SK-N-SH treated with all-trans-retinoic acid at 6 μM for 48 hours (cell line): ENCODE measurements at regions not wholly inside any gene's neighbourhood (a gene's known extent, or its start where the extent isn't known, plus 50 kb on each side); places are given as distances from the start of the nearest gene placed in this dataset.

Experiments
- ATAC-seq: fragments of 200-7000 bp; cut with Tn5 transposase; 3 replicates; pipeline ENCODE4 v1.9.1; 2020; ENCODE audit warnings: mild to moderate bottlenecking, moderate library complexity
- ARNTL ChIP-seq: fragments of 450-650 bp; formaldehyde crosslinking; IDR thresholded peaks from 2 replicates; pipeline ENCODE4 v1.5.0; 2020; ENCODE audit warnings: low read depth, mild to moderate bottlenecking, moderate library complexity, borderline replicate concordance
- BACH2 ChIP-seq: fragments of 250-450 bp; sonication (Bioruptor Pico); IDR thresholded peaks from 2 replicates; pipeline ENCODE4 v1.9.0; 2021; ENCODE audit warnings: mild to moderate bottlenecking, borderline replicate concordance
- CSDC2 ChIP-seq: fragments of 250-450 bp; sonication (Bioruptor Pico); IDR thresholded peaks from 2 replicates; pipeline ENCODE4 v1.5.0; 2020; ENCODE audit warnings: mild to moderate bottlenecking, moderate library complexity
- CSRNP3 ChIP-seq: fragments of 250-450 bp; sonication (Bioruptor Pico); IDR thresholded peaks from 2 replicates; pipeline ENCODE4 v1.5.1; 2021; ENCODE audit warnings: mild to moderate bottlenecking, moderate library complexity
- ESRRG ChIP-seq: fragments of 250-450 bp; sonication (Bioruptor Pico); IDR thresholded peaks from 2 replicates; pipeline ENCODE4 v1.6.1; 2021; ENCODE audit warnings: mild to moderate bottlenecking
- GLIS3 ChIP-seq: fragments of 250-450 bp; sonication (Bioruptor Pico); IDR thresholded peaks from 2 replicates; pipeline ENCODE4 v1.5.0; 2020; ENCODE audit warnings: mild to moderate bottlenecking, moderate library complexity
- ISL1 ChIP-seq: fragments of 250-450 bp; sonication (Bioruptor Pico); IDR thresholded peaks from 2 replicates; pipeline ENCODE4 v2.1.2; 2022; ENCODE audit warnings: mild to moderate bottlenecking, moderate library complexity
- OSR1 ChIP-seq: fragments of 250-450 bp; sonication (Bioruptor Pico); IDR thresholded peaks from 2 replicates; pipeline ENCODE4 v1.8.0; 2022; ENCODE audit warnings: moderate library complexity, mild to moderate bottlenecking, inconsistent platforms
- PATZ1 ChIP-seq: fragments of 250-450 bp; sonication (Bioruptor Pico); IDR thresholded peaks from 2 replicates; pipeline ENCODE4 v1.8.0; 2020; ENCODE audit warnings: mild to moderate bottlenecking, moderate library complexity, borderline replicate concordance
- PPARA ChIP-seq: fragments of 250-450 bp; sonication (Bioruptor Pico); IDR thresholded peaks from 2 replicates; pipeline ENCODE4 v1.5.0; 2020; ENCODE audit warnings: mild to moderate bottlenecking, borderline replicate concordance
- RARB ChIP-seq: fragments of 250-450 bp; sonication (Bioruptor Pico); IDR thresholded peaks from 2 replicates; pipeline ENCODE4 v1.8.0; 2021; ENCODE audit warnings: mild to moderate bottlenecking, moderate library complexity
- SNAI2 ChIP-seq: fragments of 250-450 bp; sonication (Bioruptor Pico); IDR thresholded peaks from 2 replicates; pipeline ENCODE4 v1.5.0; 2020; ENCODE audit warnings: mild to moderate bottlenecking, moderate library complexity
- TCF4 ChIP-seq: fragments of 250-450 bp; sonication (Bioruptor Pico); IDR thresholded peaks from 2 replicates; pipeline ENCODE4 v1.8.0; 2021; ENCODE audit warnings: mild to moderate bottlenecking, moderate library complexity, borderline replicate concordance
- TOX ChIP-seq: fragments of 250-450 bp; sonication (Bioruptor Pico); IDR thresholded peaks from 2 replicates; pipeline ENCODE4 v1.8.0; 2021; ENCODE audit warnings: mild to moderate bottlenecking, moderate library complexity, borderline replicate concordance
- ZC3H10 ChIP-seq: fragments of 250-450 bp; sonication (Bioruptor Pico); IDR thresholded peaks from 2 replicates; pipeline ENCODE4 v1.5.1; 2021; ENCODE audit warnings: mild to moderate bottlenecking, moderate library complexity
- ZFP3 ChIP-seq: fragments of 250-450 bp; sonication (Bioruptor Pico); IDR thresholded peaks from 2 replicates; pipeline ENCODE4 v1.5.0; 2020; ENCODE audit warnings: mild to moderate bottlenecking, moderate library complexity
- ZNF565 ChIP-seq: fragments of 450-650 bp; formaldehyde crosslinking; conservative IDR thresholded peaks from 2 replicates; pipeline ENCODE4 v1.5.0; 2020; ENCODE audit warnings: low read depth, mild to moderate bottlenecking, moderate library complexity
- ZNF70 ChIP-seq: fragments of 450-650 bp; formaldehyde crosslinking; IDR thresholded peaks from 2 replicates; pipeline ENCODE4 v1.5.0; 2020; ENCODE audit warnings: mild to moderate bottlenecking, moderate library complexity
- ZNF8 ChIP-seq: fragments of 450-650 bp; formaldehyde crosslinking; IDR thresholded peaks from 2 replicates; pipeline ENCODE4 v1.5.0; 2020; ENCODE audit warnings: mild to moderate bottlenecking, moderate library complexity
- TF ChIP-seq, protein P1 (sequence below): fragments of 250-450 bp; sonication (Bioruptor Pico); IDR thresholded peaks from 2 replicates; pipeline ENCODE4 v1.5.0; 2020; ENCODE audit warnings: mild to moderate bottlenecking, moderate library complexity
- TF ChIP-seq, protein P2 (sequence below): fragments of 250-450 bp; sonication (Bioruptor Pico); IDR thresholded peaks from 2 replicates; pipeline ENCODE4 v1.8.0; 2021; ENCODE audit warnings: low read depth, mild to moderate bottlenecking, moderate library complexity, borderline replicate concordance
- TF ChIP-seq, protein P3 (sequence below): fragments of 250-450 bp; sonication (Bioruptor Pico); IDR thresholded peaks from 2 replicates; pipeline ENCODE4 v1.5.1; 2020; ENCODE audit warnings: low read depth, mild to moderate bottlenecking, moderate library complexity

DNA sequence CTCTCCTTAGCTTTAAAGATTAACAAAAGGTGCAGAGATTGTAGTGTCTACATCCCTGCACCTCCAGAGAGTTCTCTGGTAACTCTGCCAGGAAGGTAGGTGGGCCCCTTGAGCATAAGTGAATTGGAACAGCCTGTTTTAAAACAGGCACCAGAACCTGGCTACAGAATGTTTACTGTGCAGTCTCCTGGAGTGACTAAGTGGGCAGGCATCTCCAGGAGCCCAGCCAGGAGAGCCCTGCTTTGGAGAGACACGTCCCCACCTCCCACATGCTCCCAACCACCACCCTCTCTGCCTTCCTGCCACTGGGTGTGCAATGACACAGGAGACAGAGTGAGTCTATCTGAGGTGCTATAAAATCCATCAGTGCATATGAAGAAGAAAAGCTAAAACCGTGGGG is 110.3 kb upstream of the EYA4 start:
- peak; percentile 89 for ATAC-seq
- TF ChIP-seq PPARA = no peak
- TF ChIP-seq ZNF8 (CRISPR knock-in tag) = no peak
- TF ChIP-seq OSR1 (CRISPR knock-in tag) = no peak

DNA sequence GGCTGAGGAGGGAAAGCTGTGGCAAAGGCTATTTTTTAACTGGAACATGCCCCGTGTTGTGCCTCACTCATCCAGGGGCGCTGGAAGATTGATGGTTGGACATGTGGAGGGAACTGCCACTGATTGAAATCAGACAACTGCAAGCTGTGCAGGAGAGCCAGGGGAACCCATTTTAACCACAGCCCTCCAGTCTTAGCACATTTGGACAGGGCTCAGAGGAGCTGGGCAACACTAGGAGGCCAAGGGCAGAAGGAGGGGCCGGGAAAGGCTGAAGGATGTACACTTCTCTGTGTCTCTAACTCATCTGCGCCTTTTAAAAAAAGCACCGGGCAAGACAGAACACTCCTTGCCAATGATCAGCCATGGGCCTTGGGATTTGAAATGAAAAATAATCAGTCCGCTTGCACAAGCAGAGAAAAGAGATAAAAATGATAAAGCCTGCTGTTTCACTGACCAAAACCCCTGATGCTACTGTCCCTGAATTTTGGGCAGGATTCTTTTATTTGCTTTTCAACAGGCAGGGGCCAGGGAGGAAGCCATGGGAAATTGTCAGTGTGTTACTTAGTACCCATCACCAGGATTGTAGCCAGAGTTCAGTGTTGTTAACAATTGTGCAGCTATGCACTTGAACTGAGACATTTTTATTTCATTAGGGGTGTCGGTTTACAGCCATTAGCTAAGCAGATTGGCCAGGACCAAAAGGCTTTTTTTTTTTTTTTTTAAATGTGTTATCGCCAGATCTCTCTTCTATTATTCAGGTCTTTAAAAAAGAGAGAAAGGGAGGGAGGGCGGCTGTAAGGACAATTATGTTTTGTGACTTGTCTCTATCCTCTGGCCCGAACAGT is 109.3 kb upstream of the EYA4 start:
- peak; percentile 82 for ATAC-seq
- TF ChIP-seq CSDC2 (CRISPR knock-in tag) = no peak
- TF ChIP-seq, protein P1, sequence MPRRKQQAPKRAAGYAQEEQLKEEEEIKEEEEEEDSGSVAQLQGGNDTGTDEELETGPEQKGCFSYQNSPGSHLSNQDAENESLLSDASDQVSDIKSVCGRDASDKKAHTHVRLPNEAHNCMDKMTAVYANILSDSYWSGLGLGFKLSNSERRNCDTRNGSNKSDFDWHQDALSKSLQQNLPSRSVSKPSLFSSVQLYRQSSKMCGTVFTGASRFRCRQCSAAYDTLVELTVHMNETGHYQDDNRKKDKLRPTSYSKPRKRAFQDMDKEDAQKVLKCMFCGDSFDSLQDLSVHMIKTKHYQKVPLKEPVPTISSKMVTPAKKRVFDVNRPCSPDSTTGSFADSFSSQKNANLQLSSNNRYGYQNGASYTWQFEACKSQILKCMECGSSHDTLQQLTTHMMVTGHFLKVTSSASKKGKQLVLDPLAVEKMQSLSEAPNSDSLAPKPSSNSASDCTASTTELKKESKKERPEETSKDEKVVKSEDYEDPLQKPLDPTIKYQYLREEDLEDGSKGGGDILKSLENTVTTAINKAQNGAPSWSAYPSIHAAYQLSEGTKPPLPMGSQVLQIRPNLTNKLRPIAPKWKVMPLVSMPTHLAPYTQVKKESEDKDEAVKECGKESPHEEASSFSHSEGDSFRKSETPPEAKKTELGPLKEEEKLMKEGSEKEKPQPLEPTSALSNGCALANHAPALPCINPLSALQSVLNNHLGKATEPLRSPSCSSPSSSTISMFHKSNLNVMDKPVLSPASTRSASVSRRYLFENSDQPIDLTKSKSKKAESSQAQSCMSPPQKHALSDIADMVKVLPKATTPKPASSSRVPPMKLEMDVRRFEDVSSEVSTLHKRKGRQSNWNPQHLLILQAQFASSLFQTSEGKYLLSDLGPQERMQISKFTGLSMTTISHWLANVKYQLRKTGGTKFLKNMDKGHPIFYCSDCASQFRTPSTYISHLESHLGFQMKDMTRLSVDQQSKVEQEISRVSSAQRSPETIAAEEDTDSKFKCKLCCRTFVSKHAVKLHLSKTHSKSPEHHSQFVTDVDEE (CRISPR knock-in tag) = no peak
- no peak for TF ChIP-seq ZFP3 (CRISPR knock-in tag)
- TF ChIP-seq SNAI2 (CRISPR knock-in tag) = no peak
- TF ChIP-seq TCF4 (CRISPR knock-in tag) = no peak
- no peak for TF ChIP-seq CSRNP3 (CRISPR knock-in tag)
- no peak for TF ChIP-seq RARB (CRISPR knock-in tag)
- no peak for TF ChIP-seq ISL1
- TF ChIP-seq OSR1 (CRISPR knock-in tag) = no peak
- TF ChIP-seq TOX = no peak
- no peak for TF ChIP-seq ESRRG (CRISPR knock-in tag)
- TF ChIP-seq ARNTL (CRISPR knock-in tag) = no peak
- no peak for TF ChIP-seq ZC3H10 (CRISPR knock-in tag)
- no peak for TF ChIP-seq ZNF8 (CRISPR knock-in tag)
- TF ChIP-seq ZNF565 = no peak

GRCh38 chr6:133132466-133132971 is 108.6 kb upstream of the EYA4 start:
- TF ChIP-seq PPARA = no peak
- no peak for TF ChIP-seq OSR1 (CRISPR knock-in tag)
- TF ChIP-seq RARB (CRISPR knock-in tag) = no peak
- TF ChIP-seq SNAI2 (CRISPR knock-in tag) = no peak
- no peak for TF ChIP-seq CSRNP3 (CRISPR knock-in tag)
- TF ChIP-seq GLIS3 (CRISPR knock-in tag) = no peak
- TF ChIP-seq, protein P2, sequence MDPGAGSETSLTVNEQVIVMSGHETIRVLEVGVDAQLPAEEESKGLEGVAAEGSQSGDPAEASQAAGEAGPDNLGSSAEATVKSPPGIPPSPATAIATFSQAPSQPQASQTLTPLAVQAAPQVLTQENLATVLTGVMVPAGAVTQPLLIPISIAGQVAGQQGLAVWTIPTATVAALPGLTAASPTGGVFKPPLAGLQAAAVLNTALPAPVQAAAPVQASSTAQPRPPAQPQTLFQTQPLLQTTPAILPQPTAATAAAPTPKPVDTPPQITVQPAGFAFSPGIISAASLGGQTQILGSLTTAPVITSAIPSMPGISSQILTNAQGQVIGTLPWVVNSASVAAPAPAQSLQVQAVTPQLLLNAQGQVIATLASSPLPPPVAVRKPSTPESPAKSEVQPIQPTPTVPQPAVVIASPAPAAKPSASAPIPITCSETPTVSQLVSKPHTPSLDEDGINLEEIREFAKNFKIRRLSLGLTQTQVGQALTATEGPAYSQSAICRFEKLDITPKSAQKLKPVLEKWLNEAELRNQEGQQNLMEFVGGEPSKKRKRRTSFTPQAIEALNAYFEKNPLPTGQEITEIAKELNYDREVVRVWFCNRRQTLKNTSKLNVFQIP (CRISPR knock-in tag) = no peak
- no peak for TF ChIP-seq TOX
- no peak for TF ChIP-seq ARNTL (CRISPR knock-in tag)
- TF ChIP-seq, protein P3, sequence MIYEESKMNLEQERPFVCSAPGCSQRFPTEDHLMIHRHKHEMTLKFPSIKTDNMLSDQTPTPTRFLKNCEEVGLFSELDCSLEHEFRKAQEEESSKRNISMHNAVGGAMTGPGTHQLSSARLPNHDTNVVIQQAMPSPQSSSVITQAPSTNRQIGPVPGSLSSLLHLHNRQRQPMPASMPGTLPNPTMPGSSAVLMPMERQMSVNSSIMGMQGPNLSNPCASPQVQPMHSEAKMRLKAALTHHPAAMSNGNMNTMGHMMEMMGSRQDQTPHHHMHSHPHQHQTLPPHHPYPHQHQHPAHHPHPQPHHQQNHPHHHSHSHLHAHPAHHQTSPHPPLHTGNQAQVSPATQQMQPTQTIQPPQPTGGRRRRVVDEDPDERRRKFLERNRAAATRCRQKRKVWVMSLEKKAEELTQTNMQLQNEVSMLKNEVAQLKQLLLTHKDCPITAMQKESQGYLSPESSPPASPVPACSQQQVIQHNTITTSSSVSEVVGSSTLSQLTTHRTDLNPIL = no peak
- TF ChIP-seq ZNF70 (CRISPR knock-in tag) = no peak
- TF ChIP-seq ESRRG (CRISPR knock-in tag) = no peak
- TF ChIP-seq ZFP3 (CRISPR knock-in tag) = no peak
- TF ChIP-seq BACH2 (CRISPR knock-in tag) = no peak
- TF ChIP-seq PATZ1 (CRISPR knock-in tag) = no peak
- no peak for TF ChIP-seq ISL1
- TF ChIP-seq ZNF8 (CRISPR knock-in tag) = no peak
- peak; percentile 28 for ATAC-seq
